MM.1S (cell line): ENCODE measurements at regions not wholly inside any gene's neighbourhood (a gene's known extent, or its start where the extent isn't known, plus 50 kb on each side); places are given as distances from the start of the nearest gene placed in this dataset.

ENCODE experiments used
- EZH2 ChIP-seq: fragments of 300-600 bp; sonication (generic); optimal IDR thresholded peaks from 2 replicates; pipeline ENCODE3; 2017; ENCODE audit warnings: low read depth, mild to moderate bottlenecking, antibody characterized with exemption, low read length, mixed read lengths
- TF ChIP-seq, protein P1 (sequence below): fragments of 300-600 bp; sonication (generic); IDR thresholded peaks from 2 replicates; pipeline ENCODE4 v1.5.1; 2016; ENCODE audit warnings: antibody characterized with exemption, low read length, mixed read lengths

DNA sequence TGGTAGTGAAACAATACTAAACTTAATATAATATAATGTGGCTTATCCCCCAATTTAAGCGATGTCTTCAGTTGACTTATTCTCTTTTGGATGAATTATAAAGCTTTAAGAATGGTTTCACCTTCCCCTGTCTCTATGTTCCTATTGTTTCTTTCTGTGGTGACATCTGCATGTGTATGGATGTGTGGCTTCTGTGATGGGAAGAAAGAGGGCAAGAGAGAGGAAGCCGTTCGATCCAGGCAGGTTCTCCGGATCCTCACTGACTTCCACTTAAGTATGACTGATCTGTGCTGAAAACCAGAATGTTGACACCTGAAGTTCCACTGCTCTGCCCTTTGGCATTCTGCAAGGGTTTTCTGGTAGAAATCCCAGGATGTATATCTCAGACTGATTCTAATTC lies 1150.8 kb downstream of the STPG2 start:
- TF ChIP-seq, protein P1, sequence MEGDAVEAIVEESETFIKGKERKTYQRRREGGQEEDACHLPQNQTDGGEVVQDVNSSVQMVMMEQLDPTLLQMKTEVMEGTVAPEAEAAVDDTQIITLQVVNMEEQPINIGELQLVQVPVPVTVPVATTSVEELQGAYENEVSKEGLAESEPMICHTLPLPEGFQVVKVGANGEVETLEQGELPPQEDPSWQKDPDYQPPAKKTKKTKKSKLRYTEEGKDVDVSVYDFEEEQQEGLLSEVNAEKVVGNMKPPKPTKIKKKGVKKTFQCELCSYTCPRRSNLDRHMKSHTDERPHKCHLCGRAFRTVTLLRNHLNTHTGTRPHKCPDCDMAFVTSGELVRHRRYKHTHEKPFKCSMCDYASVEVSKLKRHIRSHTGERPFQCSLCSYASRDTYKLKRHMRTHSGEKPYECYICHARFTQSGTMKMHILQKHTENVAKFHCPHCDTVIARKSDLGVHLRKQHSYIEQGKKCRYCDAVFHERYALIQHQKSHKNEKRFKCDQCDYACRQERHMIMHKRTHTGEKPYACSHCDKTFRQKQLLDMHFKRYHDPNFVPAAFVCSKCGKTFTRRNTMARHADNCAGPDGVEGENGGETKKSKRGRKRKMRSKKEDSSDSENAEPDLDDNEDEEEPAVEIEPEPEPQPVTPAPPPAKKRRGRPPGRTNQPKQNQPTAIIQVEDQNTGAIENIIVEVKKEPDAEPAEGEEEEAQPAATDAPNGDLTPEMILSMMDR = no peak
- no peak for TF ChIP-seq EZH2
